ENCODE measurements at regions not wholly inside any gene's neighbourhood (a gene's known extent, or its start where the extent isn't known, plus 50 kb on each side); places are given as distances from the start of the nearest gene placed in this dataset.
"Not testable (repeated sequence)": the region's sequence is repeated elsewhere in the genome, so short reads cannot be mapped to it uniquely, and the experiment has no call there.

GRCh38 chr15:63448266-63448665 is 56.1 kb upstream of the USP3 start:
- Histone ChIP-seq H3K4me3 (ENCODE audit: control insufficient read depth in 1 of 2, extremely low read depth in 1 of 2, low read length in 1 of 2) (no peak overlapping the region), H3K9me3 (no peaks in the 10 kb centered on the region), H3K36me3 (ENCODE audit: control insufficient read depth in 2 of 2, extremely low read depth in 1 of 2, insufficient read depth in 1 of 2, low read length in 1 of 2) (no peaks in the 10 kb centered on the region), H3K27me3 (replicated peaks in 1 of 2; ENCODE audit: control insufficient read depth in 2 of 2, extremely low read depth in 1 of 2, insufficient read depth in 2 of 2, low read length in 1 of 2) (no peaks in the 10 kb centered on the region), H3K27ac (ENCODE audit: low read length) (no peak overlapping the region), H3K4me1 (ENCODE audit: control insufficient read depth in 1 of 2, extremely low read depth in 1 of 2, insufficient read depth in 2 of 2, low read length in 2 of 2) (peaks cover 10 to 18% of the 10 kb centered on the region in 2 experiments)
- no CpG with 5 or more reads among the region's 4 CpGs for WGBS (ENCODE audit: insufficient coverage)
- Mint-ChIP-seq H3K36me3 (no peaks in the 10 kb centered on the region), H3K27me3 (no peaks in the 10 kb centered on the region), H3K4me3 (no peak overlapping the region), H3K27ac (no peak overlapping the region), H3K9me3 (no peaks in the 10 kb centered on the region), H3K4me1 (peaks cover 3 to 13% (median 8%) of the 10 kb centered on the region in 3 donors)
- POLR2A ChIA-PET, result interaction anchor here in 1 of 2 donors (0.5 kb wide), 1 partner anchor 31 kb away, joined by 3 read pairs; no protein-coding TSS in a partner anchor
- CTCF ChIA-PET, result interaction anchor here (0.7 to 1.6 kb wide), 2 partner anchors 157 to 162 kb away, joined by 4 read pairs; no protein-coding TSS in a partner anchor
- ATAC-seq (replicated peaks in 1 of 4) (no peak), DNase-seq (no peak)

- H3K36me3 Mint-ChIP-seq; H3K4me3 ChIP-seq (ENCODE audit: control insufficient read depth in 1 of 2, extremely low read depth in 1 of 2, low read length in 1 of 2); ATAC-seq (replicated peaks in 1 of 4); H3K4me3 Mint-ChIP-seq; H3K36me3 ChIP-seq (ENCODE audit: control insufficient read depth in 2 of 2, extremely low read depth in 1 of 2, insufficient read depth in 1 of 2, low read length in 1 of 2); H3K9me3 ChIP-seq; H3K27ac ChIP-seq (ENCODE audit: low read length); H3K27ac Mint-ChIP-seq; DNase-seq; H3K27me3 ChIP-seq (replicated peaks in 1 of 2; ENCODE audit: control insufficient read depth in 2 of 2, extremely low read depth in 1 of 2, insufficient read depth in 2 of 2, low read length in 1 of 2); H3K9me3 Mint-ChIP-seq; H3K27me3 Mint-ChIP-seq: not testable (repeated sequence)
- WGBS (ENCODE audit: insufficient coverage), result 96% methylated on average over 4 of the region's 11 CpGs
- ChIA-PET CTCF (interaction anchor here (0.7 to 1.6 kb wide), 2 partner anchors 158 to 161 kb away, joined by 4 read pairs; no protein-coding TSS in a partner anchor), POLR2A (interaction anchor here in 1 of 2 donors (0.6 to 0.7 kb wide), 2 partner anchors 36 to 504 kb away, joined by 3 read pairs; no protein-coding TSS in a partner anchor)
- H3K4me1 Mint-ChIP-seq, result peaks cover 6 to 14% (median 8%) of the 10 kb centered on the region in 3 donors
- H3K4me1 ChIP-seq (ENCODE audit: control insufficient read depth in 1 of 2, extremely low read depth in 1 of 2, insufficient read depth in 2 of 2, low read length in 2 of 2), result peaks cover 10 to 18% of the 10 kb centered on the region in 2 experiments
Measured at GRCh38 chr15:63448872-63449555, 55.4 kb upstream of the USP3 start.

GRCh38 chr15:63449731-63450130 is 54.7 kb upstream of the USP3 start:
- Mint-ChIP-seq H3K36me3 (no peaks in the 10 kb centered on the region), H3K27me3 (no peaks in the 10 kb centered on the region), H3K27ac (no peak overlapping the region), H3K4me3 (no peak overlapping the region), H3K4me1 (peaks cover 6 to 14% (median 8%) of the 10 kb centered on the region in 3 donors), H3K9me3 (no peaks in the 10 kb centered on the region)
- Histone ChIP-seq H3K36me3 (ENCODE audit: control insufficient read depth in 2 of 2, extremely low read depth in 1 of 2, insufficient read depth in 1 of 2, low read length in 1 of 2) (no peaks in the 10 kb centered on the region), H3K9me3 (no peaks in the 10 kb centered on the region), H3K4me1 (ENCODE audit: control insufficient read depth in 1 of 2, extremely low read depth in 1 of 2, insufficient read depth in 2 of 2, low read length in 2 of 2) (peaks cover 10 to 18% of the 10 kb centered on the region in 2 experiments), H3K27ac (ENCODE audit: low read length) (no peak overlapping the region), H3K4me3 (ENCODE audit: control insufficient read depth in 1 of 2, extremely low read depth in 1 of 2, low read length in 1 of 2) (no peak overlapping the region), H3K27me3 (replicated peaks in 1 of 2; ENCODE audit: control insufficient read depth in 2 of 2, extremely low read depth in 1 of 2, insufficient read depth in 2 of 2, low read length in 1 of 2) (no peaks in the 10 kb centered on the region)
- ATAC-seq (replicated peaks in 1 of 4), result no peak
- ChIA-PET POLR2A (no interaction called here), CTCF (interaction anchor here in 1 of 2 donors (0.6 kb wide), 1 partner anchor 1874 kb away, joined by 3 read pairs; no protein-coding TSS in a partner anchor)
- no peak for DNase-seq
- no CpG with 5 or more reads among the region's 3 CpGs for WGBS (ENCODE audit: insufficient coverage)

GRCh38 chr15:63450884-63451225 is 53.5 kb upstream of the USP3 start:
- ATAC-seq (replicated peaks in 1 of 4) (no peak), DNase-seq (no peak)
- Mint-ChIP-seq H3K9me3 (no peaks in the 10 kb centered on the region), H3K27ac (no peak overlapping the region), H3K36me3 (no peaks in the 10 kb centered on the region), H3K27me3 (no peaks in the 10 kb centered on the region), H3K4me3 (no peak overlapping the region), H3K4me1 (peaks cover 6 to 12% (median 8%) of the 10 kb centered on the region in 3 donors)
- Histone ChIP-seq H3K36me3 (ENCODE audit: control insufficient read depth in 2 of 2, extremely low read depth in 1 of 2, insufficient read depth in 1 of 2, low read length in 1 of 2) (no peaks in the 10 kb centered on the region), H3K27me3 (replicated peaks in 1 of 2; ENCODE audit: control insufficient read depth in 2 of 2, extremely low read depth in 1 of 2, insufficient read depth in 2 of 2, low read length in 1 of 2) (no peaks in the 10 kb centered on the region), H3K27ac (ENCODE audit: low read length) (no peak overlapping the region), H3K4me3 (ENCODE audit: control insufficient read depth in 1 of 2, extremely low read depth in 1 of 2, low read length in 1 of 2) (no peak overlapping the region), H3K9me3 (no peaks in the 10 kb centered on the region), H3K4me1 (ENCODE audit: control insufficient read depth in 1 of 2, extremely low read depth in 1 of 2, insufficient read depth in 2 of 2, low read length in 2 of 2) (peaks cover 7 to 12% of the 10 kb centered on the region in 2 experiments)
- 88% methylated on average over 8 of the region's 9 CpGs for WGBS (ENCODE audit: insufficient coverage)
- CTCF ChIA-PET, result no interaction called here
- POLR2A ChIA-PET, result no interaction called here

GRCh38 chr15:63451671-63452315 is 52.6 kb upstream of the USP3 start:
- DNase-seq (no peak), ATAC-seq (replicated peaks in 1 of 4) (no peak)
- H3K36me3 ChIP-seq (ENCODE audit: control insufficient read depth in 2 of 2, extremely low read depth in 1 of 2, insufficient read depth in 1 of 2, low read length in 1 of 2), result no peaks in the 10 kb centered on the region
- Mint-ChIP-seq H3K4me3 (no peak overlapping the region), H3K36me3 (no peaks in the 10 kb centered on the region), H3K4me1 (peaks cover 0 to 6% (median 4%) of the 10 kb centered on the region in 3 donors), H3K27me3 (no peaks in the 10 kb centered on the region), H3K9me3 (no peaks in the 10 kb centered on the region), H3K27ac (no peak overlapping the region)
- no peak overlapping the region for H3K4me3 ChIP-seq (ENCODE audit: control insufficient read depth in 1 of 2, extremely low read depth in 1 of 2, low read length in 1 of 2)
- no peaks in the 10 kb centered on the region for H3K9me3 ChIP-seq
- POLR2A ChIA-PET, result interaction anchor here in 1 of 2 donors (0.6 kb wide), 1 partner anchor 19 kb away, joined by 3 read pairs; no protein-coding TSS in a partner anchor
- CTCF ChIA-PET, result no interaction called here
- H3K27me3 ChIP-seq (replicated peaks in 1 of 2; ENCODE audit: control insufficient read depth in 2 of 2, extremely low read depth in 1 of 2, insufficient read depth in 2 of 2, low read length in 1 of 2), result no peaks in the 10 kb centered on the region
- H3K4me1 ChIP-seq (ENCODE audit: control insufficient read depth in 1 of 2, extremely low read depth in 1 of 2, insufficient read depth in 2 of 2, low read length in 2 of 2), result peaks cover under 1 to 3% of the 10 kb centered on the region in 2 experiments
- WGBS (ENCODE audit: insufficient coverage), result 94% methylated on average over 4 of the region's 5 CpGs
- no peak overlapping the region for H3K27ac ChIP-seq (ENCODE audit: low read length)

- no peaks in the 10 kb centered on the region for H3K36me3 Mint-ChIP-seq
- no peaks in the 10 kb centered on the region for H3K27me3 Mint-ChIP-seq
- no peaks in the 10 kb centered on the region for H3K27me3 ChIP-seq (replicated peaks in 1 of 2; ENCODE audit: control insufficient read depth in 2 of 2, extremely low read depth in 1 of 2, insufficient read depth in 2 of 2, low read length in 1 of 2)
- CTCF ChIA-PET, result no interaction called here
- H3K9me3 ChIP-seq, result no peaks in the 10 kb centered on the region
- H3K36me3 ChIP-seq (ENCODE audit: control insufficient read depth in 2 of 2, extremely low read depth in 1 of 2, insufficient read depth in 1 of 2, low read length in 1 of 2), result no peaks in the 10 kb centered on the region
- ATAC-seq (replicated peaks in 1 of 4), result no peak
- H3K27ac Mint-ChIP-seq, result no peak overlapping the region
- no peak overlapping the region for H3K4me3 Mint-ChIP-seq
- POLR2A ChIA-PET, result no interaction called here
- H3K4me3 ChIP-seq (ENCODE audit: control insufficient read depth in 1 of 2, extremely low read depth in 1 of 2, low read length in 1 of 2), result no peak overlapping the region
- no peak overlapping the region for H3K27ac ChIP-seq (ENCODE audit: low read length)
- H3K4me1 Mint-ChIP-seq, result peaks cover 0 to 6% (median 3%) of the 10 kb centered on the region in 3 donors
- DNase-seq, result no peak
- no peaks in the 10 kb centered on the region for H3K4me1 ChIP-seq (ENCODE audit: control insufficient read depth in 1 of 2, extremely low read depth in 1 of 2, insufficient read depth in 2 of 2, low read length in 2 of 2)
- 100% methylated on average over 1 of the region's 6 CpGs for WGBS (ENCODE audit: insufficient coverage)
- no peaks in the 10 kb centered on the region for H3K9me3 Mint-ChIP-seq
Measured at GRCh38 chr15:63452552-63453136, 51.7 kb upstream of the USP3 start.

All from T-cell (primary cell).